ENCODE measurements at regions not wholly inside any gene's neighbourhood (a gene's known extent, or its start where the extent isn't known, plus 50 kb on each side); places are given as distances from the start of the nearest gene placed in this dataset.

- no peak overlapping the region for H3K4me3 ChIP-seq (ENCODE audit: low read depth, low read length)
These were observed 251.1 kb downstream of the IPMK start for GRCh38 chr10:58016614-58017013.

DNA sequence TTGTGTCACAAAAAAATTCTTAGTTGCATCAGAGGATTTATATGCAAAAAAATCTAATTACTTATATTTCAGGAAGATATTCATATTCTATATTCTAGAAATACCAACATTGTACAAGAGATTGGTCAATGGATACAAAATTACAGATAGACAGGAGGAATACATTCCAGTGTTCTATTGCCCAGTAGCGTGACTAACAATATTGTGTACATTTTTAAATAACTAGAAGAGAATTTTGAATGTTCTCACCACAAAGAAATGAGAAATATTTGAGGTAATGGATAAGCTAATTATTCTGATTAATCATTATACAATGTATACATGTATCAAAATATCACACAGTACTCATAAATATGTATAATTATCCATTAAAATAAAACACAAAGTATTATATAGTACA lies 253.3 kb downstream of the IPMK start:
- H3K4me3 ChIP-seq (ENCODE audit: low read depth, low read length), result no peak overlapping the region

GRCh38 chr10:58013406-58013805 lies 254.3 kb downstream of the IPMK start:
- no peak overlapping the region for H3K4me3 ChIP-seq (ENCODE audit: low read depth, low read length)

DNA sequence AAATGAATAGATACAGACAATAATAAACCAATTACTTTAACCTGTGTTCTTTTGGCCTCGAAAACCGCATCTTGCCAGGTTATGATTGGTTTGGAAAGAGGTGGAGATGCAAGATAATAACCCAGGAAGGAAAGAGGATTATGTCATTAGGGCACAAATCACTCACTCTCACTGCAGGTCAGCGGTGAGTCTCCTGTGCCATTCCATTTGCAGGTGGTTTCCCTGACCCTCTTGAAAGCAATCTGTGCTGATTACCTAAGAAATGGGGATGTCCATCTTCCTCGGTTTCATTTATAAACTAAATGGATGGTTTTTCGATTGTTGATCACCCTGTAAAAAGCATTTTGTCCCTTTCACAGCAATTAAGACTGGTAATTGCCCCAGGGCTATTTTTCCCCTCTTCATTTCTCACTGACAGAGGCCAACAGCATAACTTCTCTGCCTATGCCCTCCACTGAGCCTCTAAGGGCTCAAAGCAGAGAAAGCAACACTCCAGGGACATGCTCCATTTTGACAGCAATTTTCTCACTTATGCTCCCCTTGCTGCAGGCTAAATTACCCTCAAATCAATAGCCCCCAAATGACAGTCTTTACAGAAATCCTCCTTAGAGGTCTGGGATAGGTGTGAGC lies 257.5 kb downstream of the IPMK start:
- no peak overlapping the region for H3K4me3 ChIP-seq (ENCODE audit: low read depth, low read length)

GRCh38 chr10:58003945-58004344 lies 263.7 kb downstream of the IPMK start:
- H3K4me3 ChIP-seq (ENCODE audit: low read depth, low read length), result no peak overlapping the region

DNA sequence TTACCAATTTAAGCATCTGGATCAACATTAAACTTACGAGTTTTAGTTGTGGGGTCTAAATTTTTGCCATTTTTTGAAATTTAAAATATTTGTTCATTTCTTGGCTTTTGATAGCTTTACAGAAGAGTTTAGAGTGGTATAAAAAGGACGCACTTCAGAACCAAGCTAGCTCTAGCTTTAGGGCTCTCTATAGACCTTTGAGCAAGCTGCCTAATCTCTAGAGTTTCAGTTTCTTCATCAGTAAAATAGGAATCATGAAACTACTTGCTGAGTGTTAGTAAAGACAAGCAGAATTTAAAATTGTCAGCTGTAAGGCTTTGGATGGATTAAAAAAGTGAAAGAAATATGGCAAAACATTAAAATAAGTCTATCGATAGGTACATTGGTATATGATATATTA lies 266.5 kb downstream of the IPMK start:
- no peak overlapping the region for H3K4me3 ChIP-seq (ENCODE audit: low read depth, low read length)

- no peak overlapping the region for H3K4me3 ChIP-seq (ENCODE audit: low read depth, low read length)
These were observed 271.2 kb downstream of the IPMK start for GRCh38 chr10:57996536-57996935.

- no peak overlapping the region for H3K4me3 ChIP-seq (ENCODE audit: low read depth, low read length)
These were observed 274.4 kb downstream of the IPMK start for GRCh38 chr10:57993302-57993701.

GRCh38 chr10:57992321-57993077 lies 275.2 kb downstream of the IPMK start:
- no peak overlapping the region for H3K4me3 ChIP-seq (ENCODE audit: low read depth, low read length)

DNA sequence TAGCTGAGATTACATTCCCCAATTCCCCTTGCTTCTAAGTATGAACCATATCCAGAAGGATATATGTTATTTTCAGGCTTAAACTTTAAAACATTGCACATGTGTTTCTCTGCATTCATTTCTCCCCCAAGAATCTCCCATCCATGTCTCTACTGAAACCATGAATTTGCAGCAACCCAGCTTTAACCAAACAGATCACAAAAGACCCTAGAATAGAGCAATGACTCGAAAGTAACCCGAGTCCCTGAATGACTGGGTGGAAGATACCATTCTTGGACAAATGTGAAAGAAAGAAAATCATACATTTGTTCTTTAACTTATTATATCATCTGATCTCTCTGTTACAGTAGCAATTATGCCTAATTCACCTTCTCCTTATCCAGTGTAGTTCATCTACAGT lies 278.7 kb downstream of the IPMK start:
- H3K4me3 ChIP-seq (ENCODE audit: low read depth, low read length), result no peak overlapping the region

- H3K4me3 ChIP-seq (ENCODE audit: low read depth, low read length), result no peak overlapping the region
These were observed 280.5 kb downstream of the IPMK start for GRCh38 chr10:57987055-57987721.

GRCh38 chr10:57986422-57986821 lies 281.3 kb downstream of the IPMK start:
- H3K4me3 ChIP-seq (ENCODE audit: low read depth, low read length), result no peak overlapping the region

DNA sequence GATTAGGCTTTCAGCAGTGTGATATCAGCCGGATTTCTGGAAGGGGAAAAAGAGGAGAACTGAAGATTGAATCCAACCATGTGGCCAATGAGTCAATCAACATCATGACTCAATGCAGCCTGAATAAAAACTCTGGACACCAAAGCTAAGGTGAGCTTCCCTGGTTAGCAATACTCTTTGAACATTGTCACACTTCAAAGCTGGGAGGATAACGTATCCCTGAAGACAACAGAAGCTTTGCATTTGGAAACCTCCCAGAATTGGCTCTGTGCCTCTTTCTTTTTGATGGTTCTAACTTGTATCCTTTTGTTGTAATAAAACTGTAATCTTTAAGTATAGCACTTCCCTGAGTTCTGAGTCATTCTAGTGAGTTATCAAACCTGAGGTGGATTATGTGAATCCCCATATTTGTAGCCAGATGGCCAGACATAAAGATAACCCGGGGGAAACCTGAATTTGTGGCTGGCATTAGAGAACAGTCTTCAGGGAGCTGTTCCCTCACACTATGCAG lies 284.4 kb downstream of the IPMK start:
- H3K4me3 ChIP-seq (ENCODE audit: low read depth, low read length), result no peak overlapping the region

DNA sequence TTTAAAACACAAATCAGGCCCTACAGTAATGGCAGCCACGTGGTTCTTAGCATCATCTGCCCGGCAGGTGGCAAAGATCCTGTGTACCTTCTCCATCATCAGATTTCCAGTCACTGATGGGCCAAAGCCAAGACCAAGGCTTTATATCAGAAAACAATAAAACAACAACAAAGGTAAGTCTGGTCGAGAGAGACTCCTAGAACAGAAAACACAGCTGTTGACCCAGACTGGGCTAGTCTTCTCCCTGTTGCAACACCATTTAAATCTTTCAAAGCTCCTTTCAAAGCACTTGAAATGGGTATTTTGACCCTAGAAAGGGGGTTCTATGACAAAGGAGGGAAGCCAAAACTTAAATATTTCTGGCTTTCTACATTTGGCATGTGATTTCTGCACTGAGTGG lies 285.6 kb downstream of the IPMK start:
- no peak overlapping the region for H3K4me3 ChIP-seq (ENCODE audit: low read depth, low read length)

- H3K4me3 ChIP-seq (ENCODE audit: low read depth, low read length), result no peak overlapping the region
These were observed 287.7 kb downstream of the IPMK start for GRCh38 chr10:57979956-57980355.

- no peak overlapping the region for H3K4me3 ChIP-seq (ENCODE audit: low read depth, low read length)
These were observed 288.2 kb downstream of the IPMK start for GRCh38 chr10:57979491-57979890.

DNA sequence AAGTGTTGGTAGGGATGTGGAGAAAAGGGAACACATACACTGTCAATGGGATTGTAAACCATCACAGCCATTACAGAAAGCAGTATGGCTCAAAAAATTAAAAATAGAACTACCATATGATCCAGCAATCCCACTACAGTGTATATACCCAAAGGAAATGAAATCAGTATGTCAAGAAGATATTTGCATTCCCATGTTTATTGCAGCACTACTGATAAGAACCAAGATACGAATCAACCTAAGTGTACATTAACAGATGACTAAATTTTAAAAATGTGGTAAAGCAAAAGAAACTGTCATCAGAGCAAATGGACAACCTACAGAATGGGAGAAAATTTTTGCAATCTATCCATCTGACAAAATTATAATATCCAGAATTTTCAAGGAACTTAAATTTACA lies 290.4 kb downstream of the IPMK start:
- no peak overlapping the region for H3K4me3 ChIP-seq (ENCODE audit: low read depth, low read length)

DNA sequence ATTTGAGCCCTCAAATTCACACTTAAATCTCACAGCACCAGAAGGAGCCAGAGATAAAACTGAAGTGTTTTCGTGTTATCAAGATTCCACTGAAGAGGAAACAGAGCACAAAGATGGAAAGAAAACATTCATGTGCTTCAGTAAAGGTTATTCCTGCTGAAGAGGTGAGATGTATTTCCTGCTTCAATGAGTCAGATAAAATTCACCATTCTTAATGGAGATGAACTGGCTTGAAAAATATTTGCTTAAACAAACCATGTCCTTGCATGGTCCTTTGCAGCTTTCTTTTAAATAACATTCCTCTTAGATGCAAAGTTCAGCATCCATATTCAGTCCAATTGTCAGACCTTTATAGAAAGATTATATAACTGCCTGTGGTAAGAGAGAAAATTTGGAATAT lies 294.2 kb downstream of the IPMK start:
- no peak overlapping the region for H3K4me3 ChIP-seq (ENCODE audit: low read depth, low read length)

DNA sequence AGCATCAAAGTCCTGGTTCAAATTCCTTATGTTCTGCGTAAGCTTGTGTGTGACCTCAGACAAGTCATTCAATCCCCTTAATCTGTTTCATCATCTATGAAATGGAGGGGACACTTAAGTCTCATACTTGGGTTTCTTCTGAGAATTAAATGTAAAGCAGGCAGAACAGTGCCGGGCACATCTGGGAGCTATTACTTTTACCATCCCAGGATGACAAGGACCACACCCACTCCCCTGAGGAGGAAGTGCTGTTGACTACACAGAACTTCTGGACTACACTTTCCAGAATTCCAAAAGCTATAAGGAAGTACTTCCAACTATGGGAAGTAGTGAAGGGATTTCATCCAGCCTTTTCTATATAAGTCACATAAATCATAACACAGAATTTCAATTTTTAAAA lies 294.9 kb downstream of the IPMK start:
- no peak overlapping the region for H3K4me3 ChIP-seq (ENCODE audit: low read depth, low read length)

GRCh38 chr10:57968328-57969016 lies 299.2 kb downstream of the IPMK start:
- H3K4me3 ChIP-seq (ENCODE audit: low read depth, low read length), result no peak overlapping the region

DNA sequence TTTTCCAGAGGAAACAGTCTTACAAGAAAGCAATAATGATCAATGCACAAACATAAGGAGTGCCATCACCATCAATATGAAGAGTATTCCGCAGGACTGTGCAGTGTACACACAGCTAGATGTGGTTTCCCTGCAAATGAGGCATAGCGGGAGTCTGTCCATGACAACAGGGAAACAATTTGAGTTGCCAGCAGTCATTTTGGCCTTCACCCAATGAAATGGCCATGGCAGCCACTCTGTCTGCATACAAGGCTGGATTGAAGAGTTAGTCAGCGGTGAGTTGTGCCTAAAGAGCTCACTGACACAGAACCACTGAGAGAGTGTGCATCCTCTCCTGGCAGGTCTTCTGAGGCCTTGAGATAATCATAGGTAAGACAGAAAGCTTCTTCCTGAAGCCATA lies 303.3 kb downstream of the IPMK start:
- H3K4me3 ChIP-seq (ENCODE audit: low read depth, low read length), result no peak overlapping the region

Measured in iPS-11a (cell line).